Left colon (tissue), 2 donors: ENCODE measurements at regions not wholly inside any gene's neighbourhood (a gene's known extent, or its start where the extent isn't known, plus 50 kb on each side); places are given as distances from the start of the nearest gene placed in this dataset.

ENCODE experiments used
- ATAC-seq: fragments of 200-7000 bp; cut with Tn5 transposase; one replicate; pipeline ENCODE4 v1.9.1; 2020; ENCODE audit warnings: mild to moderate bottlenecking, moderate library complexity
- DNase-seq, 2 donors: peaks; one replicate each; pipeline ENCODE4 v3.0.0-alpha.2; 2020
- intact Hi-C, 2 donors: fragments of 100-400 bp; cut with DNase I in 1 of 2; cut with micrococcal nuclease in 1 of 2; formaldehyde crosslinking; loops; one replicate each; pipeline versions ENCODE4 v1.11.2 to v1.14.0; 2022; cut with DNase I, micrococcal nuclease
- donor health status: DM: no; HTN: no; CAD: no.
- donor health status: DM: yes; HTN: yes; CAD: no.

GRCh38 chr9:90000925-90001324, 396.1 kb downstream of the GADD45G start:
- ATAC-seq, result no peak
- no peak for DNase-seq
- intact Hi-C loops, result no loop called here

GRCh38 chr9:90001747-90002146, 396.9 kb downstream of the GADD45G start:
- intact Hi-C loops, result no loop called here
- no peak for ATAC-seq

GRCh38 chr9:90002397-90003271, 397.8 kb downstream of the GADD45G start:
- ATAC-seq (no peak), DNase-seq (no peak)
- intact Hi-C loops, result no loop called here

More at GRCh38 chr9:90001747-90002146, 396.9 kb downstream of the GADD45G start:
- no peak for DNase-seq

GRCh38 chr9:90005388-90005787, 400.6 kb downstream of the GADD45G start:
- no peak for DNase-seq
- no peak for ATAC-seq
- intact Hi-C loops, result no loop called here

GRCh38 chr9:90007516-90008440, 403.0 kb downstream of the GADD45G start:
- intact Hi-C loops, result no loop called here
- no peak for ATAC-seq
- no peak for DNase-seq

GRCh38 chr9:90009447-90009846, 404.6 kb downstream of the GADD45G start:
- intact Hi-C loops, result no loop called here

GRCh38 chr9:90010793-90011192, 406.0 kb downstream of the GADD45G start:
- ATAC-seq (no peak), DNase-seq (no peak)
- intact Hi-C loops, result no loop called here

More at GRCh38 chr9:90009447-90009846, 404.6 kb downstream of the GADD45G start:
- ATAC-seq (no peak), DNase-seq (peak in 1 of 2 donors; percentile 29)

- ATAC-seq (peak; percentile 80), DNase-seq (no peak)
- intact Hi-C loops, result no loop called here
Observed at GRCh38 chr9:90012949-90013348, 408.1 kb downstream of the GADD45G start.

GRCh38 chr9:90013778-90014177, 409.0 kb downstream of the GADD45G start:
- intact Hi-C loops, result no loop called here
- ATAC-seq, result no peak
- DNase-seq, result no peak

GRCh38 chr9:90014421-90014820, 409.6 kb downstream of the GADD45G start:
- intact Hi-C loops, result no loop called here
- no peak for DNase-seq
- no peak for ATAC-seq

GRCh38 chr9:90016272-90016671, 411.5 kb downstream of the GADD45G start:
- no peak for ATAC-seq
- intact Hi-C loops, result no loop called here

GRCh38 chr9:90017679-90018078, 412.9 kb downstream of the GADD45G start:
- ATAC-seq, result no peak
- intact Hi-C loops, result no loop called here
- no peak for DNase-seq

More at GRCh38 chr9:90016272-90016671, 411.5 kb downstream of the GADD45G start:
- no peak for DNase-seq

- ATAC-seq (no peak), DNase-seq (no peak)
- intact Hi-C loops, result no loop called here
Observed at GRCh38 chr9:90018688-90019087, 413.9 kb downstream of the GADD45G start.

- DNase-seq (no peak), ATAC-seq (no peak)
- intact Hi-C loops, result no loop called here
Observed at GRCh38 chr9:90019626-90020025, 414.8 kb downstream of the GADD45G start.

GRCh38 chr9:90020276-90020871, 415.6 kb downstream of the GADD45G start:
- DNase-seq (no peak), ATAC-seq (no peak)
- intact Hi-C loops, result no loop called here

GRCh38 chr9:90021216-90021906, 416.5 kb downstream of the GADD45G start:
- intact Hi-C loops, result no loop called here
- ATAC-seq (no peak), DNase-seq (no peak)

GRCh38 chr9:90022474-90022873, 417.7 kb downstream of the GADD45G start:
- intact Hi-C loops, result no loop called here
- ATAC-seq (no peak), DNase-seq (no peak)

- ATAC-seq, result no peak
- intact Hi-C loops, result no loop called here
- DNase-seq, result no peak
Observed at GRCh38 chr9:90023861-90024260, 419.0 kb downstream of the GADD45G start.

- intact Hi-C loops, result no loop called here
- ATAC-seq (no peak), DNase-seq (no peak)
Observed at GRCh38 chr9:90024409-90024808, 419.6 kb downstream of the GADD45G start.
